ENCODE measurements at regions not wholly inside any gene's neighbourhood (a gene's known extent, or its start where the extent isn't known, plus 50 kb on each side); places are given as distances from the start of the nearest gene placed in this dataset.

GRCh38 chr14:66104486-66104885 is 381.7 kb upstream of the CCDC196 start:
- DNase-seq (ENCODE audit: extremely low spot score): no peak
- ChIA-PET POLR2A (no interaction called here), CTCF (interaction anchor here (1.3 kb wide), 1 partner anchor 280 kb away, joined by 3 read pairs; no protein-coding TSS in a partner anchor)
- no peak for TF ChIP-seq CTCF (IDR thresholded peaks at IDR 0.05; ENCODE audit: control extremely low read depth, extremely low read depth, low read depth, missing control alignments)

- ChIA-PET CTCF (interaction anchor here (1.6 kb wide), 1 partner anchor 11 kb away, joined by 3 read pairs; no protein-coding TSS in a partner anchor), POLR2A (no interaction called here)
- TF ChIP-seq CTCF (IDR thresholded peaks at IDR 0.05; ENCODE audit: control extremely low read depth, extremely low read depth, low read depth, missing control alignments): no peak
- DNase-seq (ENCODE audit: extremely low spot score): no peak
Measured at GRCh38 chr14:66105815-66106214, 380.4 kb upstream of the CCDC196 start.

DNA sequence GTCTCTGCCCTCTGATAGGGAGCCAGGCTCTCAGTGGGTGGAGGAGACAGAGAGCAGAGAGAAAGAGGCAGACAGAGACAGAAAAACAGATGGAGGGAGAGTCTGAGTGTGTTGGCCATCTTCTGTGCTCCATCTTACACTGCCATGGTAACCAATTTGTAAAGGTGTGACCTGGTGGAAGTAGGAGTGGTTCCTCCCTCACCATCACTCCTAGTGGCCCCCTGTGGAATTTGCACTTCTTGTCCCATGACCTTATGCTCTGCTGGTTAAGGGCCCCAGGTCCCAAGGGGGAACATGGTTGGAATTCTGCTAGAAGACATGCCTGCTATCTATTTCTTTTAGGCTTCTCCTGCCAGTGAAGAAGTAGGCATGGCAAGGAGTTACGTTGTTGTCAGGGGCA is 376.7 kb upstream of the CCDC196 start:
- ChIA-PET CTCF (no interaction called here), POLR2A (no interaction called here)
- no peak for TF ChIP-seq CTCF (IDR thresholded peaks at IDR 0.05; ENCODE audit: control extremely low read depth, extremely low read depth, low read depth, missing control alignments)
- no peak for DNase-seq (ENCODE audit: extremely low spot score)

DNA sequence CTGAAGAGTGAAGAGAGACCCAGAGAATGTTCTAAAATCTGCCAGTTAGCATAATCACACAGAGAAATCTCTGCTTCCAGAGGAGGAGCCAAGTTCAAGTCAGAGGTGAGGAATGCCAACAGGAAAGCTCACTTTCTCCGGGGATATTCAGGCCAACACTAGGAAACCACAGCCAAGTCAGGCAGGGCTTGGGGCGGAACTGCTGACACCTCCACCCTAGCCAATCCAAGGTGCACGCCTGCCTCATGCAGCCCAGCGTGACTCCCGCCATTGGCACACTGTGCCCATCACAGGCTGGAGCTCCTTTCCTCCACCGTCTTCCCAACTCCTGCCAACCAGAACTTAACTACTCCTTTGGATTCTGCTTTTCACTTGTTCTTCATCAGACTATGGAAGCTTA is 374.3 kb upstream of the CCDC196 start:
- DNase-seq (ENCODE audit: extremely low spot score): no peak
- POLR2A ChIA-PET: no interaction called here
- CTCF ChIA-PET: no interaction called here
- TF ChIP-seq CTCF (IDR thresholded peaks at IDR 0.05; ENCODE audit: control extremely low read depth, extremely low read depth, low read depth, missing control alignments): no peak

GRCh38 chr14:66114071-66114470 is 372.1 kb upstream of the CCDC196 start:
- no peak for DNase-seq (ENCODE audit: extremely low spot score)
- POLR2A ChIA-PET: no interaction called here
- TF ChIP-seq CTCF (IDR thresholded peaks at IDR 0.05; ENCODE audit: control extremely low read depth, extremely low read depth, low read depth, missing control alignments): no peak
- CTCF ChIA-PET: no interaction called here

DNA sequence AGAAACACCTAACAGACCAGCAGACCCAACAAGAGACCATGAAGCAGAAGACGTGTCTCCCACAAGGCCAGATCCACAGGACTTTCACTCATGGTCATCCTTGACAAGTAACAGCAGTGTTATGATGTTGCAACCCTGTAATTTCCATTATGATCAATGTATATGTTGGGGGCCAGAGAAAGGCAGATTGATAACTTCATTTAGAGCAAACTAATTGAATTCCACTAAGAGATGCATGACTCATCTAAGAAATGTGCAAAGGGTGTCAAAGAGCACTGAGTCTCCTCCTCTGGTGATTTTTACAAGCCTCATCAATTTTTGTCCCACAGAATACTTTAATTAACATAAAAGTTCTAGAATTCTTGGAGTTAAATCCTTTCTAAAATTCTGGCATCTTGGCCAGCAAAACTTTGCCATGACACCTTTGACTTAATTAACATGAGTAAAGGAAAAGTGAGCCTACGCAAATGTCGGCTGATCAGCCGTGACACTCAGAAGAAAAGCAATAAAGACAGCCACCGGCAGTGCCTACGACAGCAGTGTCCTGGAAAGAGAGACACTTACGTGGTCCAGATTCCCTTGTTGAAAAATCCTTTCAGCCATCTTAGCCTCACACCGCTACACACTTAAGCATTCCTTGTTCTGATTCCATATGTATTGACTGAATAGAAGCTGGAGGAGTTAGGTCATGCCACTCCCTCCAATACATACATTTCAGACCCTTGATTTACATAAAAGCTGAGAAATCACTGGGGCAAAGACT is 370.2 kb upstream of the CCDC196 start:
- POLR2A ChIA-PET: no interaction called here
- no peak for DNase-seq (ENCODE audit: extremely low spot score)
- TF ChIP-seq CTCF (IDR thresholded peaks at IDR 0.05; ENCODE audit: control extremely low read depth, extremely low read depth, low read depth, missing control alignments): no peak
- CTCF ChIA-PET: interaction anchor here (0.9 kb wide), 1 partner anchor 10 kb away, joined by 3 read pairs; no protein-coding TSS in a partner anchor
